Natural killer cell (primary cell): ENCODE measurements at regions not wholly inside any gene's neighbourhood (a gene's known extent, or its start where the extent isn't known, plus 50 kb on each side); places are given as distances from the start of the nearest gene placed in this dataset.

Experiments used
- ATAC-seq, 3 donors: fragments of 150-1000 bp in 2 of 3; fragments of 200-7000 bp in 1 of 3; cut with Tn5 transposase; 1 replicate in 1 of 3; 2 replicates in 2 of 3; pipeline ENCODE4 v1.10.0; 2021; ENCODE audit warnings: mild to moderate bottlenecking in 2 of 3, moderate library complexity in 2 of 3
- DNase-seq, 2 donors: peaks; one replicate each; pipeline versions ENCODE4 v3.0.0 to v3.0.0-alpha.2; 2013 to 2021; ENCODE audit warnings: mixed read lengths in 1 of 2
- H3K27ac ChIP-seq: one replicate; pipeline ENCODE4 v1.5.1; 2013; ENCODE audit warnings: mild to moderate bottlenecking, low read length
- H3K27me3 ChIP-seq: one replicate; pipeline ENCODE4 v1.6.1; 2013; ENCODE audit warnings: low read length; ENCODE audit not compliant: control insufficient read depth, insufficient read depth
- H3K36me3 ChIP-seq: one replicate; pipeline ENCODE4 v1.6.1; 2013; ENCODE audit warnings: low read length; ENCODE audit not compliant: control insufficient read depth, insufficient read depth
- H3K4me1 ChIP-seq: one replicate; pipeline ENCODE4 v1.6.1; 2013; ENCODE audit warnings: low read length; ENCODE audit not compliant: control insufficient read depth, insufficient read depth
- H3K4me3 ChIP-seq: one replicate; pipeline ENCODE4 v1.5.1; 2013; ENCODE audit warnings: low read length
- H3K9me3 ChIP-seq: one replicate; pipeline ENCODE4 v1.6.1; 2013; ENCODE audit warnings: low read length; ENCODE audit not compliant: control insufficient read depth, insufficient read depth
- H3K27ac Mint-ChIP-seq, 2 donors: one replicate each; pipeline ENCODE4 v1.8.0; 2022; ENCODE audit warnings: mild to moderate bottlenecking in 2 of 2, mixed read lengths in 2 of 2, moderate library complexity in 1 of 2
- H3K27me3 Mint-ChIP-seq, 2 donors: one replicate each; pipeline ENCODE4 v1.8.0; 2022; ENCODE audit warnings: low read depth in 2 of 2, mixed read lengths in 2 of 2
- H3K36me3 Mint-ChIP-seq: one replicate; pipeline ENCODE4 v1.8.0; 2022; ENCODE audit warnings: mixed read lengths
- H3K4me1 Mint-ChIP-seq, 2 donors: one replicate each; pipeline ENCODE4 v1.8.0; 2022; ENCODE audit warnings: mixed read lengths in 2 of 2
- H3K4me3 Mint-ChIP-seq: one replicate; pipeline ENCODE4 v1.8.0; 2022; ENCODE audit warnings: mild to moderate bottlenecking, moderate library complexity, mixed read lengths
- H3K9me3 Mint-ChIP-seq, 2 donors: one replicate each; pipeline ENCODE4 v1.8.0; 2022; ENCODE audit warnings: mixed read lengths in 2 of 2
- CTCF ChIP-seq: fragments of 200-600 bp; IDR thresholded peaks from one replicate; pipeline ENCODE4 v1.8.0; 2022; ENCODE audit warnings: antibody characterized with exemption
- WGBS: methylation state at CpG from one replicate; pipeline ENCODE4 v1.1.7; 2013; ENCODE audit warnings: missing lambda C conversion rate; ENCODE audit not compliant: insufficient coverage; 5-methylcytosine and 5-hydroxymethylcytosine counted together
- intact Hi-C: fragments of 100-400 bp; cut with micrococcal nuclease; formaldehyde crosslinking; loops from one replicate; pipeline ENCODE4 v1.14.2; 2022

GRCh38 chr7:13099154-13099795, 411.8 kb downstream of the ARL4A start:
- H3K27me3 ChIP-seq: no peaks in the 10 kb centered on the region
- no peak for TF ChIP-seq CTCF
- peaks cover 0 to 2% of the 10 kb centered on the region in 2 donors for H3K9me3 Mint-ChIP-seq
- intact Hi-C loops: no loop called here
- H3K27me3 Mint-ChIP-seq: no peaks in the 10 kb centered on the region
- DNase-seq (no peak), ATAC-seq (no peak)
- H3K4me1 Mint-ChIP-seq: no peaks in the 10 kb centered on the region
- WGBS: 63% methylated on average over 5 of the region's 5 CpGs
- no peak overlapping the region for H3K27ac Mint-ChIP-seq
- no peaks in the 10 kb centered on the region for H3K9me3 ChIP-seq
- H3K4me3 ChIP-seq: no peak overlapping the region
- H3K36me3 ChIP-seq: no peaks in the 10 kb centered on the region
- no peaks in the 10 kb centered on the region for H3K36me3 Mint-ChIP-seq
- no peak overlapping the region for H3K4me3 Mint-ChIP-seq
- no peak overlapping the region for H3K27ac ChIP-seq
- H3K4me1 ChIP-seq: no peaks in the 10 kb centered on the region

GRCh38 chr7:13104128-13104527, 416.7 kb downstream of the ARL4A start:
- no peaks in the 10 kb centered on the region for H3K4me1 ChIP-seq
- H3K27ac ChIP-seq: no peak overlapping the region
- DNase-seq (no peak), ATAC-seq (no peak)
- no peaks in the 10 kb centered on the region for H3K27me3 ChIP-seq
- H3K27me3 Mint-ChIP-seq: no peaks in the 10 kb centered on the region
- no peaks in the 10 kb centered on the region for H3K9me3 ChIP-seq
- no peak overlapping the region for H3K4me3 Mint-ChIP-seq
- intact Hi-C loops: no loop called here
- H3K36me3 ChIP-seq: no peaks in the 10 kb centered on the region
- no peak overlapping the region for H3K4me3 ChIP-seq
- no peaks in the 10 kb centered on the region for H3K36me3 Mint-ChIP-seq
- H3K27ac Mint-ChIP-seq: no peak overlapping the region
- TF ChIP-seq CTCF: no peak
- H3K4me1 Mint-ChIP-seq: no peaks in the 10 kb centered on the region
- 13% methylated on average over 1 of the region's 1 CpG for WGBS
- no peaks in the 10 kb centered on the region for H3K9me3 Mint-ChIP-seq

- no peak for TF ChIP-seq CTCF
- Histone ChIP-seq H3K4me1 (no peaks in the 10 kb centered on the region), H3K27ac (no peak overlapping the region), H3K4me3 (no peak overlapping the region), H3K27me3 (no peaks in the 10 kb centered on the region), H3K36me3 (no peaks in the 10 kb centered on the region), H3K9me3 (no peaks in the 10 kb centered on the region)
- no peaks in the 10 kb centered on the region for H3K27me3 Mint-ChIP-seq
- peaks cover 2 to 3% of the 10 kb centered on the region in 2 donors for H3K9me3 Mint-ChIP-seq
- DNase-seq (no peak), ATAC-seq (no peak)
- intact Hi-C loops: no loop called here
- no peak overlapping the region for H3K27ac Mint-ChIP-seq
- H3K36me3 Mint-ChIP-seq: no peaks in the 10 kb centered on the region
- no peak overlapping the region for H3K4me3 Mint-ChIP-seq
- no peaks in the 10 kb centered on the region for H3K4me1 Mint-ChIP-seq
Measured at GRCh38 chr7:13105209-13105608, 417.8 kb downstream of the ARL4A start.

- Histone ChIP-seq H3K27ac (no peak overlapping the region), H3K36me3 (no peaks in the 10 kb centered on the region), H3K4me1 (no peaks in the 10 kb centered on the region), H3K9me3 (no peaks in the 10 kb centered on the region), H3K27me3 (no peaks in the 10 kb centered on the region), H3K4me3 (no peak overlapping the region)
- H3K27me3 Mint-ChIP-seq: no peaks in the 10 kb centered on the region
- H3K4me1 Mint-ChIP-seq: no peaks in the 10 kb centered on the region
- intact Hi-C loops: no loop called here
- no peak overlapping the region for H3K4me3 Mint-ChIP-seq
- no peak for DNase-seq
- 83% methylated on average over 1 of the region's 2 CpGs for WGBS
- H3K27ac Mint-ChIP-seq: no peak overlapping the region
- no peaks in the 10 kb centered on the region for H3K36me3 Mint-ChIP-seq
- no peak for TF ChIP-seq CTCF
- no peak for ATAC-seq
- H3K9me3 Mint-ChIP-seq: peaks cover 2 to 3% of the 10 kb centered on the region in 2 donors
Measured at GRCh38 chr7:13106513-13106912, 419.1 kb downstream of the ARL4A start.
